GM18867 (cell line): ENCODE measurements at regions not wholly inside any gene's neighbourhood (a gene's known extent, or its start where the extent isn't known, plus 50 kb on each side); places are given as distances from the start of the nearest gene placed in this dataset.

ENCODE experiments used
- ATAC-seq: cut with Tn5 transposase; IDR thresholded peaks from one replicate; pipeline ENCODE4 v1.9.1; 2021; ENCODE audit warnings: mild to moderate bottlenecking, moderate library complexity; ENCODE audit not compliant: unreplicated experiment

DNA sequence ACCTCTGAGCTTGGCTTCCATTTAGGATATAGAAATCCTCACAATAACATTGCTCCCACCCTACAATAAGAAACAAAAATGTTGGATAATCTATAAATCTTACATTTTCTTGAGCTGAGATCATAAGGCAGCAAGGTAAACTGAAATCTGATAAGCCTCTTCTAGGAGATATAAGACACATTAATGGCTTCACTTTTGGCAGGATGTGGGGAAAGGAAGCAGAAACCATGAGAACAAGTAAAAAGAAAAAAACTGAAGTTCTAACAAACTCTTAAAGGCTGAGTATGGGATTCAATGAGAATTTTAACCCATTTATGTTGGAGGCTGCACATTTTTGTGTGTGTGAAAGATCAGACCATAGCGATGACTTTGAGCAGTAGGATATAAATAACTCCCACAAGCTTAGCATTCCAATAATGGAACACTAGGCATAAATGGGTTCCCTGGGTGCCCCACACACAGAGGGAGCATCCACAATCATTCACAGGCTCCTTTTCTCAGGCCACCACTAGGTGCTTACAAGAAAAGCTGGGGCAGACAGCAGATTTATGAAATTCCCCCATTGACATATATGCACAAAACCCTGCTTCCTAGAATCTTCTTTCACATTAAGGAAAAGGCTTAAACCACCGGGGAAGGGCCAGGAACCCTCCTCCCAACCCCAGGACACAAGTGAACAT lies 564.9 kb upstream of the MGMT start:
- no peak for ATAC-seq

- no peak for ATAC-seq
Observed at GRCh38 chr10:128907155-128907941, 559.7 kb upstream of the MGMT start.

DNA sequence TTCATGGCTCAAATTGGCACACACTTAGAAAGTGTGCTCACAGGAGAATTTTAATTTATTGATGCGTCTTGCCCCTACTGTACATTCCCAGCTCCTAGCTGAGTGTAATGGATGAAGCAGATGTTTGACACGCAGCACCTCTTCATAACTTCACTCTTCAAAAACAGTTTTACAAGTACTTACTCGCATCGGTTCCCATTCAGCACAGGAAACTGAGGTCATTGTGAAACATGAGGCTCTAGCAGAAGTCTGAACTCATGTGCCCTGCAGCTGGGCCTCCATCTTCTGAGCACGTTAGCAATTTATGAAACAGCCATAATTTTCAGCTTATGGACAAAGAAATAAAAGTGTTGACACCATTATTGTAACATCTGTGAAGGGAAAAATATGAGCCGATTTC lies 558.9 kb upstream of the MGMT start:
- ATAC-seq = peak; percentile 70

- no peak for ATAC-seq
Observed at GRCh38 chr10:128908499-128908898, 558.5 kb upstream of the MGMT start.

GRCh38 chr10:128912568-128913311 lies 554.3 kb upstream of the MGMT start:
- ATAC-seq = no peak

GRCh38 chr10:128914681-128915080 lies 552.4 kb upstream of the MGMT start:
- no peak for ATAC-seq

- no peak for ATAC-seq
Observed at GRCh38 chr10:128915630-128916029, 551.4 kb upstream of the MGMT start.

DNA sequence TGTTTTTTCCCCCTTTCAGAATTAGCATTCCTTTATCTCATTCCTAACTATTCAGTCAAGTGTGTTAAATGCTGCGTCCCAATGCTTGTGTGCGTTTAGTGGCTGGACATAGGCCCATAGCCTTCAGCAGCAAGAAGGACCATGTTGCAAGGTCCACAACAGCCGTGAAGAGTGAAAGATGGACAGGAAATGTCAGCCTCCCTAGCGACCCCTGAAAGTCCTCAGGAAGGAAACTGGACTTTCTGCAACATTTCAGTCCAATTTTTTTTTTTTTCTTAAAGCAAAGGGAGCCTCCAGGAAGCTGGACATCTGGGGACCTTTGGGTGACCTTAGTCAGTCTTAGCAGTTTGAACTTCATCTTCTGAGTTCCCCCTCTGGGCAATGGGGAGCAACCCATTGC lies 550.7 kb upstream of the MGMT start:
- no peak for ATAC-seq

GRCh38 chr10:128921389-128922022 lies 545.5 kb upstream of the MGMT start:
- ATAC-seq = no peak

GRCh38 chr10:128922172-128922571 lies 544.9 kb upstream of the MGMT start:
- ATAC-seq = no peak

GRCh38 chr10:128922619-128923196 lies 544.3 kb upstream of the MGMT start:
- ATAC-seq = no peak

GRCh38 chr10:128924918-128925317 lies 542.1 kb upstream of the MGMT start:
- no peak for ATAC-seq

GRCh38 chr10:128926711-128927110 lies 540.3 kb upstream of the MGMT start:
- ATAC-seq = no peak

DNA sequence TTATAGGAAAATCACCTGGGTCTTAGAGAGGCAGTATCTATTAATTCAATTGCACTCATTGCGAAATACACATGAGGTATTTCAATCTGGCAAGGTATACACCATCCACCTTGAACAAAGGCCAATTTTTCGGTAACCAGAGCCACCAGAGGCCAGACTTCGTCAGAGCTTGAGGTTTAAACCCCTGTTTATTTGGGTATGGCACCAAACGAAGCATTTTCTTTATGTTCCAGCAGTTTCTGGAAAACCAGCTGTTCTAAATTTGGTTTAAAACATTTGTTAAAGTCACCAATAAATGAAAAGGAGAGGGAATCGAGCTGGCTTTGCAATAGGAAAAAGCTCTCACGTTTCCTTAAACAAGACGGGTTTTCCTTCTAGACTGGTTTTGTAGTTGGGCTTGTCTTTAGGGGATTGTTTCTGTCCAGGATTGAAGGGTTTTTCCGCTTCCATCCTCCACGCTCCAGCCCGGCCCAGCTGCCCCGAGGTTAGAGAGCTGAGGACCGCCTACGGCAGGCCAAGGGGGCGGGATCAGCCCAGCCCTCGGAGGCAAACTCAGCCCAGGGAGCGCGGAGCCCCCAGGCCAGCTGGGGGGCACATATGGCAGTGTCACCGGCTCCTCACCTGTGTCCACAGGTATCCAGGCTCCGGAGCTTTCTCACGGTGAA lies 539.4 kb upstream of the MGMT start:
- no peak for ATAC-seq

GRCh38 chr10:128928231-128928836 lies 538.7 kb upstream of the MGMT start:
- ATAC-seq = no peak

GRCh38 chr10:128929131-128929530 lies 537.9 kb upstream of the MGMT start:
- no peak for ATAC-seq

DNA sequence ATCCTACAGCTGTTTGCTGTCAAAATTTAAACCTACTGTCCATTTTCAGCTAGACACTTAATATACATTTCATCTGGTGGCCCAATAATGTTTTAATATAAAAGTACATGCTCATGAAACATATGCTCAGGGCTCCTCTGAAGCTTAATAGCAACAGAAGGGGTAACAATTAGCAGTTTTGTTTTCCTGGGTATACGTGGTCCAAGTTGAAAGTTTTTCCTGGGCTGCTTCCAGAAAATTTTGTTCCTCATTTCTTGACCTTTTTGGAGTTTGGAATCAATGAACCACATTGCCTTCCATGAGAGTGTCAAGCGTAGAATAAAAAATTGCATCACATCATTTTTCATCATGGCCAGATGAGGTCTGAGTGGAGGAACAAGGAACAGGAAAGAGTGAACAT lies 537.3 kb upstream of the MGMT start:
- no peak for ATAC-seq

GRCh38 chr10:128930515-128930914 lies 536.5 kb upstream of the MGMT start:
- ATAC-seq = no peak

- ATAC-seq = no peak
Observed at GRCh38 chr10:128932071-128932820, 534.8 kb upstream of the MGMT start.
